ENCODE measurements at regions not wholly inside any gene's neighbourhood (a gene's known extent, or its start where the extent isn't known, plus 50 kb on each side); places are given as distances from the start of the nearest gene placed in this dataset.

GRCh38 chr3:177441276-177441812 lies 244.1 kb upstream of the TBL1XR1 start:
- TF ChIP-seq POLR2AphosphoS5 (IDR thresholded peaks at IDR 0.05) (no peak), POLR2A (IDR thresholded peaks at IDR 0.05) (no peak), CTCF (IDR thresholded peaks at IDR 0.05) (no peak)
- H3K36me3 ChIP-seq: no peaks in the 10 kb centered on the region
- H3K9me3 ChIP-seq: no peaks in the 10 kb centered on the region
- DNase-seq (ENCODE audit: low spot score in 2 of 2): no peak
- H3K4me3 ChIP-seq: no peak overlapping the region
- no peaks in the 10 kb centered on the region for H3K27me3 ChIP-seq
- no peak overlapping the region for H3K27ac ChIP-seq
- H3K4me1 ChIP-seq: peaks cover 4% of the 10 kb centered on the region
- 85% methylated on average over 1 of the region's 1 CpG for WGBS

- Histone ChIP-seq H3K4me1 (peaks cover 4% of the 10 kb centered on the region), H3K27me3 (no peaks in the 10 kb centered on the region), H3K36me3 (no peaks in the 10 kb centered on the region), H3K4me3 (no peak overlapping the region), H3K27ac (peak overlapping the region; percentile 28), H3K9me3 (no peaks in the 10 kb centered on the region)
- TF ChIP-seq EP300 (IDR thresholded peaks at IDR 0.05) (no peak), POLR2A (IDR thresholded peaks at IDR 0.05) (no peak), CTCF (IDR thresholded peaks at IDR 0.05) (no peak), POLR2AphosphoS5 (IDR thresholded peaks at IDR 0.05) (no peak)
- 70% methylated on average over 12 of the region's 12 CpGs for WGBS
- no peak for DNase-seq (ENCODE audit: low spot score in 2 of 2)
Observed at GRCh38 chr3:177441813-177442646, 244.7 kb upstream of the TBL1XR1 start.

- 59% methylated on average over 3 of the region's 3 CpGs for WGBS
- no peak for DNase-seq (ENCODE audit: low spot score in 2 of 2)
- Histone ChIP-seq H3K27ac (no peak overlapping the region), H3K9me3 (no peaks in the 10 kb centered on the region), H3K27me3 (no peaks in the 10 kb centered on the region), H3K4me3 (no peak overlapping the region), H3K4me1 (peaks cover 9% of the 10 kb centered on the region), H3K36me3 (no peaks in the 10 kb centered on the region)
- no peak for TF ChIP-seq POLR2A (IDR thresholded peaks at IDR 0.05)
- no peak for TF ChIP-seq EP300 (IDR thresholded peaks at IDR 0.05)
- no peak for TF ChIP-seq POLR2AphosphoS5 (IDR thresholded peaks at IDR 0.05)
- TF ChIP-seq CTCF (IDR thresholded peaks at IDR 0.05): no peak
Observed at GRCh38 chr3:177443469-177443868, 246.2 kb upstream of the TBL1XR1 start.

- TF ChIP-seq CTCF (IDR thresholded peaks at IDR 0.05) (no peak), EP300 (IDR thresholded peaks at IDR 0.05) (no peak), POLR2AphosphoS5 (IDR thresholded peaks at IDR 0.05) (no peak), POLR2A (IDR thresholded peaks at IDR 0.05) (no peak)
- no peak overlapping the region for H3K27ac ChIP-seq
- H3K36me3 ChIP-seq: no peaks in the 10 kb centered on the region
- DNase-seq (ENCODE audit: low spot score in 2 of 2): no peak
- H3K4me3 ChIP-seq: no peak overlapping the region
- WGBS: 97% methylated on average over 1 of the region's 1 CpG
- H3K9me3 ChIP-seq: no peaks in the 10 kb centered on the region
- H3K27me3 ChIP-seq: no peaks in the 10 kb centered on the region
- peaks cover 19% of the 10 kb centered on the region for H3K4me1 ChIP-seq
Observed at GRCh38 chr3:177444696-177445095, 247.4 kb upstream of the TBL1XR1 start.

- H3K9me3 ChIP-seq: no peaks in the 10 kb centered on the region
- TF ChIP-seq EP300 (IDR thresholded peaks at IDR 0.05): no peak
- TF ChIP-seq POLR2AphosphoS5 (IDR thresholded peaks at IDR 0.05): no peak
- TF ChIP-seq CTCF (IDR thresholded peaks at IDR 0.05): no peak
- no peak for TF ChIP-seq POLR2A (IDR thresholded peaks at IDR 0.05)
- no peaks in the 10 kb centered on the region for H3K27me3 ChIP-seq
- H3K4me1 ChIP-seq: peaks cover 19% of the 10 kb centered on the region
- DNase-seq (ENCODE audit: low spot score in 2 of 2): no peak
- no peak overlapping the region for H3K27ac ChIP-seq
- no peaks in the 10 kb centered on the region for H3K36me3 ChIP-seq
- no peak overlapping the region for H3K4me3 ChIP-seq
Observed at GRCh38 chr3:177445549-177445948, 248.3 kb upstream of the TBL1XR1 start.
